NCI-H1694 treated with DMSO at 0.1 percent for 48 hours (cell line): ENCODE measurements at regions not wholly inside any gene's neighbourhood (a gene's known extent, or its start where the extent isn't known, plus 50 kb on each side); places are given as distances from the start of the nearest gene placed in this dataset.

Experiments used
- DNase-seq: peaks from one replicate; lab custom pipeline; 2025; lab: John Stamatoyannopoulos, UW

GRCh38 chr6:48817333-48818051 lies 645.6 kb downstream of the MMUT start:
- no peak for DNase-seq

DNA sequence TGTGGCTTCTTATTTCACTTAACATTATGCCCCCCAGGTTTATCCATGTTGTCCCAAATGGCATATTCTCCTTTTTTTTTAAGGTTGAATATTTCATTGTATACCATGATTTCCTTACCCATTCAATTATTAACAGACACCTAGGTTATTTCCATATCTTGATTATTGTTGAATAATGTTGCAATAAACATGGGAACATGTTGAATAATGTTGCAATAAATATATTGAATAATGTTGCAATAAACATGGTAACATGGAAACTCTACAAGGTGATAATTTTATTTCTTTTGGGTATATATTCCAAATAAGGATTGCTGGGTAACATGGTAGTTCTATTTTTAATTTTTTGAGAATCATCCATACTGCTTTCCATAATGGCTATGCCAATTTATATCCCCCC lies 648.1 kb downstream of the MMUT start:
- no peak for DNase-seq

GRCh38 chr6:48813836-48814235 lies 649.2 kb downstream of the MMUT start:
- no peak for DNase-seq

GRCh38 chr6:48809700-48810099 lies 653.4 kb downstream of the MMUT start:
- no peak for DNase-seq

- DNase-seq: no peak
Measured at GRCh38 chr6:48809245-48809644, 653.8 kb downstream of the MMUT start.

GRCh38 chr6:48798296-48798695 lies 664.8 kb downstream of the MMUT start:
- no peak for DNase-seq

DNA sequence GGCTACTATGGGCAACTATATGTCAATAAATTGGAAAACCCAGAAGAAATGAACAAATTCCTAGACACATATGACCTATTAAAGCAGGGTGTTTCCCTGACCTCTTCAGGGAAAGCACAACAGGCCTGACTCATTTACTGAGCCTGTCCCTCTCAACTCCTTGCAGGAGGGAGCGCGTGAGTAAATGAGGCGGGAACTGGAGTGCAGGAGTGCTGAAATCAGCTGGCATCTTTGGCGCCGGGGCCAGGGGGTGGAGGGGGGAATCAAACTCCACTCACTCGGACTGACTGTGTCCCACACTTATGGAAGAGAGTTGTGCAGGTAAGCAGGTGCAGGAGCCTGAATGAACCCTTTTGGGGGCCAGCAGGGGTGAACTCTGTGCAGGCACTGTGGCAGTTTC lies 671.2 kb upstream of the PTCHD4 start:
- no peak for DNase-seq

DNA sequence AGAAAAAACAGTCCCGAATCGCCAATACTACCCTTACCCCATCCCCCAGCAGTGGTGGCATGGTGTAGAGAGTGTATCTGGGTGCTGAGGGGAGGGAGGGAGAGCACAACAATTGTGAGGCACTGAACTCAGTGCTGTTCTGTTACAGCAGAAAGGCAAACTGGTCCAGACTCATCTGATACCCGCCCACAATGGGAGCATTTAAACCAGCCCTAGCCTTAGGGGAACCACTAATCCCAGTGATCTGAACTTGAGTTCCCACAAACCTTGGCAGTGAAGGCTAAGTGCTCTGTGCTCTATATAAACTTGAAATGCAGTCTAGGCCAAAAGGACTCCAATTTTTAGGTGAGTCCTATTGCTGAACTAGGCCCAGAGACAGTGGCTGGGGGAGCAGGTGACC lies 666.4 kb upstream of the PTCHD4 start:
- no peak for DNase-seq

DNA sequence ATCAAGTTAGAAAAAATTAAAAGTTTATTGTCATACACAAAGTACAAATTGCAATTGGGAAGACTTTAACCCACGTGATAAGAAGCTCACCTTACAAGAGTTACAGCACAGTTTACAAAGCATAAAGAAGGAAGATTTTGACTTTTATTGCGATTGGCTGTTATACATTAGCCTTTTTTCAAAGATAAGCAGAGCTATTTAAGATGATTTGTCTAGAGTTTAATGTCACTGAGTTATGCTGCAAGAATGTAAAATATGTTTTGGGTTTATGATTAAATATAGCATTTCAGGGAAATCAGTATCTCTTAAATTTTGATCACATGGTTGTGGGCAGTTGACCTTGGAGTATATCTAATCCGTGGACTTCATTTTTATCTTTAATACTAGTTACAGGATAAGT lies 664.2 kb upstream of the PTCHD4 start:
- no peak for DNase-seq

- no peak for DNase-seq
Measured at GRCh38 chr6:48774276-48774675, 663.3 kb upstream of the PTCHD4 start.

- no peak for DNase-seq
Measured at GRCh38 chr6:48766349-48766748, 655.4 kb upstream of the PTCHD4 start.

DNA sequence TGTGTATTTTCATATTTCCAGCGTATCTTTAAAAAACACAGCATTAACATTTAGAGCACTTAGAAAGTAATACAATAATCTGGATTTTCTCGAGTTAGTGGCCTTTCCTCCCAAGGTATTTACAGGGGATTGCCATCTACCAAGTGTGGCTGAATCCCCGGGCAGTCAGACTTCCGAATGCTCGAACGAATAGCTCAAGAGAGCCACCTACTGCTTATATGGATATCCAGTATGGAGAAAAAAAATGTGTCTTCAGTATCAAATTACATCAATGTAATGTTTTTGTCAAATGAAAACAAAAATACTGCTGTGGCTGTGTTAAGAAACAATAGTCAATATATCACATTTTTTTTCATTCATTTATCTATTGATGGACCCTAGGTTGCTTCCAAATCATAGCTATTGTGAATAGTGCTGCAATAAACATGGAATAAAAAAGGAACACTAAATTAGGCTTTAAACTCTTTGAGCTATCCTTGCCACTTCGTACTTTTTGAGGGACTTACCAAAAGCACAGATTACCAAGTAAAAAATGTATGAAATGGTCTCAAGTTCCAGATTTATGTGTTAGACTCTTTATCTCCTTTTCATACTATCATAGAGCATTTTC lies 654.5 kb upstream of the PTCHD4 start:
- DNase-seq: peak; percentile 7

- no peak for DNase-seq
Measured at GRCh38 chr6:48764286-48765044, 653.5 kb upstream of the PTCHD4 start.

GRCh38 chr6:48757661-48758060 lies 646.7 kb upstream of the PTCHD4 start:
- DNase-seq: no peak

GRCh38 chr6:48755315-48755714 lies 644.3 kb upstream of the PTCHD4 start:
- no peak for DNase-seq

DNA sequence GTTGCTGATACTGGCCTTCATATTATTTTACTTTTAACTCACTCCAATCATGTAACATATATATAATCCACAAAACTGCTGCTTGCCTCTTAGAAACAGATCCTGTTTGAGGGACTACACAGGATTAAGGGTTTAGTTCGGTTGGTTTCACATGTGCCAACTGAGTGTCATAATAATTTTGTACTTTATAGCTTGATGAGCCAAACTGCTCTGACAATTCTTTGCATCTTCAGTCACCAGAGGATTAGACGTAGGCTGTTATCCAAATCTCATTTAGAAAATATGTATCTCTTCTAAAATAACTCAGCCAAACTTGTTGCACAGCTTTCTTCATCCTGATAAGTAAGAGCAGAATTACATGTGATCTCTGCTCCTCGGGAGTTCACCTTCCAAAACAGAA lies 643.6 kb upstream of the PTCHD4 start:
- DNase-seq: no peak

GRCh38 chr6:48750861-48751260 lies 639.9 kb upstream of the PTCHD4 start:
- no peak for DNase-seq

- DNase-seq: no peak
Measured at GRCh38 chr6:48747471-48747870, 636.5 kb upstream of the PTCHD4 start.

- no peak for DNase-seq
Measured at GRCh38 chr6:48747040-48747439, 636.0 kb upstream of the PTCHD4 start.

GRCh38 chr6:48744948-48745347 lies 634.0 kb upstream of the PTCHD4 start:
- no peak for DNase-seq

- no peak for DNase-seq
Measured at GRCh38 chr6:48743738-48744137, 632.7 kb upstream of the PTCHD4 start.

DNA sequence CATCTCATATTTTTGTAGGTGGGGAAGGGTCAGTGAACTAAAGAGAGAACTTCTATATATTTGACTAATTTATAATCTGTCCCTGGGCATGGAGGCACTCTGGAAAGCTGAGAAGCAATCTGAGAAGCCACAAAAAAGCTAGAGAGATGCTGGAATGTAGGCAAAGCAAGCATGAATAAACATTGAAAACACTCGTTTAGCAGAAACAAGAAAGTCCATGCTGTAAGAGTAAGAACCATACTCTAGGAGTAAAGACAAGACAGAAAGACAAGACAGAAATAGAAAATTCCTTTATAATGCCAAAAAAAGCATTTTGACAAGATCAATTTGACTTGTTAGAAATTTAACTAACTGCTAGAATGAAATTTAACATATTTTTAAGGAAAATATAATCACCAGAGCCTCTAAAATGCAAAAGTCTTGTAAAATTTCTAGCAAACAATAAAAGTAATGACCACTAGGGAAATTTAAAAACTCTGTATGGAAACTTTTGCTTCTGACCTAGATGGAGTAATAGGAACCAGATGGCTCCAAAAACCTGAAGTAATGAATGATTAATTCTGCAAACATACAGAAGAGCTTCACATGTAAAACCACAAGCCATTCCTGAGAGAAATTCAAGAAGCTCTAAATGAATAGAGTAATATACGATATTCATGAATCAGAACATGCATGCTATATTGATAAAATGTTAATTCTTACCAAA lies 625.7 kb upstream of the PTCHD4 start:
- DNase-seq: no peak

- no peak for DNase-seq
Measured at GRCh38 chr6:48735846-48736245, 624.8 kb upstream of the PTCHD4 start.
